Activated naive CD4-positive, alpha-beta T cell treated with anti-CD3 and anti-CD28 coated beads, Interleukin-2, amount 50 U/mL, for 72 hours (primary cell): ENCODE measurements at regions not wholly inside any gene's neighbourhood (a gene's known extent, or its start where the extent isn't known, plus 50 kb on each side); places are given as distances from the start of the nearest gene placed in this dataset.
"Not testable (repeated sequence)": the region's sequence is repeated elsewhere in the genome, so short reads cannot be mapped to it uniquely, and the experiment has no call there.

Experiments
- ATAC-seq, 2 donors: fragments of 150-1000 bp; cut with Tn5 transposase; 2 replicates each; pipeline ENCODE4 v1.10.0; 2021; ENCODE audit warnings: mild to moderate bottlenecking in 2 of 2, moderate library complexity in 2 of 2
- DNase-seq, 2 donors: peaks; one replicate each; pipeline ENCODE4 v3.0.0; 2021 to 2022; ENCODE audit warnings: low spot score in 2 of 2
- H3K27ac Mint-ChIP-seq, 2 donors: one replicate each; pipeline ENCODE4 v1.8.0; 2022; ENCODE audit warnings: mild to moderate bottlenecking in 2 of 2, mixed read lengths in 2 of 2
- H3K36me3 Mint-ChIP-seq, 2 donors: one replicate each; pipeline ENCODE4 v1.8.0; 2022; ENCODE audit warnings: mixed read lengths in 2 of 2
- H3K9me3 Mint-ChIP-seq, 2 donors: one replicate each; pipeline ENCODE4 v1.8.0; 2022; ENCODE audit warnings: mixed read lengths in 2 of 2

DNA sequence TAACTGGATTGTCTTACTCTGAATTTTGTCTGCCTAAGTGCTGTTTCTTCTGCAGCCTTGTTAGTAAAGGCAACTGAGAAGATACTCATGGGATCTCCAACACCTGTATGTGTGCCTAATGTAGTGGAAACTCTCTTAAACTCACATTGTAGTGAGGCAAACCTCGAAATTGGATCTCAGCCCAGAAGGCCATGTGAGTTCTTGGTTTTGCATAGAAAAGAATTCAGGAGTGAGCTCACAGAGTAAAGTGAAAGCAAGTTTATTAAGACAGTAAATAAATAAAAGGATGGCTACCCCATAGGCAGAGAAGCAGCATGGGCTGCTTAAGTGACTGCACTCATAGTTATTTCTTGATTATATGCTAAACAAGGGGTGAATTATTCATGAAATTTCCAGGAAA, 1344.7 kb downstream of the NCAM2 start:
- DNase-seq (no peak), ATAC-seq (no peak)
- peaks cover 14 to 25% of the 10 kb centered on the region in 2 donors for H3K9me3 Mint-ChIP-seq
- no peak overlapping the region for H3K27ac Mint-ChIP-seq
- H3K36me3 Mint-ChIP-seq: peaks cover 0 to 17% of the 10 kb centered on the region in 2 donors

DNA sequence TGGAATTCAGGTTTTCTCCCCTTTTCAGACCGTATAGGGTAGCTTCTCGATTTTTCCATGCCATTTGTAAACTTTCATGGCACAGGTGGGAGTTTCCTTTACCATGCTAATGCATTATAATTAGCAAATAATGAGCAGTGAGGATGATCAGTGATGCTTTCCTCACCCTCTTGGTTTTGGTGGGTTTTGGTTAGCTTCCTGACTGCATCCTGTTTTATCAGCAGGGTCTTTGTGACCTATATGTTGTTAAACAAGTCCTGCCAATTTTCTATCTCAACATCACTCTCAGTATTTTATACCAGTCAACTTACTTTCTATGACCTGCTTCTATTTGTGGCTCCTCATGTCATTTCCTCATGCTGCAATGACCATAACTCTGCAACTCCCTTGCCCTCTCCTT, 1345.1 kb downstream of the NCAM2 start:
- Mint-ChIP-seq H3K36me3 (peaks cover 0 to 17% of the 10 kb centered on the region in 2 donors), H3K9me3 (peaks cover 14 to 25% of the 10 kb centered on the region in 2 donors), H3K27ac (no peak overlapping the region)
- DNase-seq (no peak), ATAC-seq (no peak)

DNA sequence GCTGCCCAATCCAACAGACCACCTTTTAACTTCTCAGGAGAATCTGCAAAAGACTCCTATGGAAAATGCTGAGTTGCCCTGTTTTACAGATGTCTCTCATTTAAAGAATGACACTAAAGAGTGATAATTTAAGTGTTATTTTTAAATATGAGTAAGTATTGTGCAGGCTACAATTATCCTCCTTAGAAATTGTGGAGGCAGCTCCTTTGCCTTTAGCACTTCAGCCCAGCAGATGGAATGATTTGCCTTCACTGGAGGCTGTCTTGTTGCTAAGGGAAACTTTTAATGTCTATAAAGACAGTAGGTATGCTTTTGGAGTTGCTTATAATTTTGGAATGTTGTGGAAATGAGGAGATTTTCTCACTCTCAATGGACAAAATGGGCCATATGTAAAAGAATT, 1345.5 kb downstream of the NCAM2 start:
- Mint-ChIP-seq H3K36me3 (peaks cover 0 to 17% of the 10 kb centered on the region in 2 donors), H3K27ac (no peak overlapping the region), H3K9me3 (peaks cover 14 to 22% of the 10 kb centered on the region in 2 donors)
- DNase-seq (no peak), ATAC-seq (no peak)

DNA sequence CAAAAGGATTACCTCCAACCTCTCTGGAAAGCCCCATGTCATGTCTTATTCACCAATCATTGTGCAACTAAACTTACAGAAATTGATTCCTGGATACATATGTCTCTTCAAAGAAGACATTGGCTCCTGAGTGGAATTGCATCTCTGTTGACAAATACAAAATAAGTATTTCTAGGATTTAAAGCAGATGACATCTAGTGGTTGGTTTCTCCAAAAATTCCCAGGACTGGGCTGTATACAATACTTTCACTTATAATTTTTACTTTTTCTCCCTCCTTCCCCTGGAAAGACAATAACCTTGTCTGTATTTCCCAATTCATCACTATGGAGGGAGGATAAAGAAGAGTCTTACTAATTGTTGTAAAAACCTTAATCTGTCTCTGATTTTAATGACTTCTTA, 1347.4 kb downstream of the NCAM2 start:
- no peak for ATAC-seq
- H3K36me3 Mint-ChIP-seq: peaks cover 0 to 7% of the 10 kb centered on the region in 2 donors

DNA sequence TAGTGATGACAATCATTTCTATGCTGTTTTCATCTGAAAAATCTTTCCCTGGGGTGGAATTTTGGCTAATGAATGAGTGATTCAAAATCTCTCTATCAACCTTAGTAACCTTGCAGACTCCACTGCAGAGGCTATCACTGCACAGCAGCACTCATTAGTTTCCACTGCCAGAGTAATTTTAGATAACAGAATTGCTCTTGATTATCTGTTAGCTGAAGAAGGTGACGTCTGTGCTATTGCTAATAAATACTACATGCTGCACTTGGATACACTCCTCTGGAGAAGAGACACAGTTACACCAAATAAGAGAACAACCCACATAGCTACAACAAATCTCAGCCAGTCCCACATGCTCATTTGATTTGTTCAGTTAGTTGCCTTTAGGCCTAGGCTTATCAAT, 1348.4 kb downstream of the NCAM2 start:
- H3K36me3 Mint-ChIP-seq: no peaks in the 10 kb centered on the region
- H3K9me3 Mint-ChIP-seq: peaks cover 0 to 2% of the 10 kb centered on the region in 2 donors
- DNase-seq (no peak), ATAC-seq (no peak)
- no peak overlapping the region for H3K27ac Mint-ChIP-seq

More for the DNA sequence above, 1347.4 kb downstream of the NCAM2 start:
- Mint-ChIP-seq H3K9me3 (peaks cover 6 to 7% of the 10 kb centered on the region in 2 donors), H3K27ac (no peak overlapping the region)
- DNase-seq: no peak

DNA sequence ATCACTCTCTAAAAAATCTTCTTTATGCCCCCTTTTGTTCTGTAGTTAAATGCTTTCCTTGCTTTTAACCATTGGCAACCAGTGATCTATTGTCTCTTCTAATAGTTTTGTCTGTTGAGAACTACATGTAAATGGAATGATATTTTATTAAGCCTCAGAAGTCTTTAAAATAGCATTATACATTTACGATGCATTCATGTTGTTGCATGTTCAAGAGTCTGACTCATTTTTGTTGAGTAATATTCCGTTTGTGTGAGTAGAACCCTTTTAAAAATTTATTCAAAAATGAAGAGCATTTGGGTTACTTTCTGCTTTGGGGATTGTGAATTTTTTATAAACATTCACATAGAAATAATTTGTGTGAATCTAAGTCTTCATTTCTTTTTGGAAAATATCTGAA, 1352.9 kb downstream of the NCAM2 start:
- H3K27ac Mint-ChIP-seq: no peak overlapping the region
- no peaks in the 10 kb centered on the region for H3K36me3 Mint-ChIP-seq
- ATAC-seq (no peak), DNase-seq (no peak)
- no peaks in the 10 kb centered on the region for H3K9me3 Mint-ChIP-seq

DNA sequence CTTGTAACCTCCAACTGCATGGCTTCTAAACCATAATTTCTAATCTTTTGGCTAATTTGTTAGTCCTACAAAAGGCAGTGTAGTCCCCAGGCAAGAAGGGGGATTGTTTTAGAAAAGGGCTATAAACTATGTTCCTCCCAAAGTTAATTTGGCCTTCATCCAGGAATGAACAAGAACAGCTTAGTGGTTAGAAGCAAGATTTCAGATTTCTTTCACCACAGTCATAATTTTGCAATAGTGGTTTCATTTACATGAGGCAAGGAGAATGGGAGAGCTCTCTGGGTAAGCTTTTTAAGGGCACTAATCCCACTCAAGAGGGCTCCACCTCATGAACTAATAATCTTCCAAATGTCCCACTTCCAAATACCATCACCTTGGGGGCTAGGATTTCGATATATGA, 1353.9 kb downstream of the NCAM2 start:
- no peak for ATAC-seq
- Mint-ChIP-seq H3K9me3 (no peaks in the 10 kb centered on the region), H3K36me3 (no peaks in the 10 kb centered on the region), H3K27ac (no peak overlapping the region)
- no peak for DNase-seq

DNA sequence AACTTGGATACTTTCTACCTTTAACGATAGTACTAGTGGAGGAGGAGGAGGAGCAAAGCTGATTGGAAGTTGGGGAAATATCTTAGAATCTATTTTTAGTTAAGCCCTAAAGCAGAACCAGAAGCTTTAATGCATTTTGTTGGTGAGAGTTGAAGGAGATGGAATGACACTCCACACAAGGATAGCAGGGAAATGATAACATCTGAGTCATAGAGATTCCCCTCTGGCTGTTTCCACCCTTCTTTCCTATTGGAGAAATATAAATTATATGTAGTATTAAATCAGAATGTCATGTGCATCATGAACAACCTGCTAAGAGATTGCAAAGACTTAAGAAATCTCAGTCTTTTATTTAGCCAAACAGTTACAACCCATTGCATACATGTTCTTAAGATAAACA, 1357.7 kb downstream of the NCAM2 start:
- Mint-ChIP-seq H3K9me3 (no peaks in the 10 kb centered on the region), H3K27ac (no peak overlapping the region), H3K36me3 (no peaks in the 10 kb centered on the region)
- no peak for DNase-seq
- no peak for ATAC-seq

DNA sequence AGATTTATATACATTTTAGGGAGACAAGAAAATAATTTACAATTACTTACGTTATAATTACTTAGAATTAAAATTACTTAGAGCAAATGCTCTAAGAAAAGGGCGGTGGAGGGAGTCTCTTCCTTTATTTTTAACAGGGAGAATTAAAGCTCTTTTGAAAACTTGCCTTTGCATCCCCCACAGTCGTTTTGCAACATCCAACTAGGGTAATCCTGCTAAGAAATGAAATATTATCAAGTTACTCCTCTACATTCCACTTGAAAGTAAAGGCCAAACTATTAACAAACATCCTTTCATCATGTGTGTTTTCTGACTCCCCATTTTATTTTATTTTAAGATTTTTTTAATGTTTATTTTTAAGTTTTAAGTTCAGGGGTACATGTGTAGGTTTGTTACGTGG, 1358.5 kb downstream of the NCAM2 start:
- Mint-ChIP-seq H3K27ac (no peak overlapping the region), H3K36me3 (no peaks in the 10 kb centered on the region), H3K9me3 (no peaks in the 10 kb centered on the region)
- no peak for DNase-seq
- ATAC-seq: no peak

DNA sequence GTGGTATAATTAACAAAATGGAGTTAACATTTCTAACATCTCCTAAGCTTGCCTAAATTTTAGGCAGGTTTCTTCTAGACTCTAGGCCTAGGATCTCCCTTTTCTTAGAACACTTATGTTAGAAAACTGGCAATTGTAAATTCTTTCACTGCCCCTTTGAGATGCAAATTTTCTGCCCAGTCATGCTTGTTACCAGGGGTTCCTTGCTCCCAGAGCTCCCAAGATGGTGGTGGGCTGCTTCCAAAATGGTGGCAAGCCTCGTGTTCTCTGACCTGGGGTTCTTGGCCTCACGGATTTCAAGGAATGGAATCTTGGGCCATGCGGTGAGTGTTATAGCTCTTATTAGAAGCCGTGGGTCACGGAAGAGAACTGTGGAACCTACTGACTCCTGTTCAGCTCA, 1361.4 kb downstream of the NCAM2 start:
- not testable (repeated sequence) for ATAC-seq

DNA sequence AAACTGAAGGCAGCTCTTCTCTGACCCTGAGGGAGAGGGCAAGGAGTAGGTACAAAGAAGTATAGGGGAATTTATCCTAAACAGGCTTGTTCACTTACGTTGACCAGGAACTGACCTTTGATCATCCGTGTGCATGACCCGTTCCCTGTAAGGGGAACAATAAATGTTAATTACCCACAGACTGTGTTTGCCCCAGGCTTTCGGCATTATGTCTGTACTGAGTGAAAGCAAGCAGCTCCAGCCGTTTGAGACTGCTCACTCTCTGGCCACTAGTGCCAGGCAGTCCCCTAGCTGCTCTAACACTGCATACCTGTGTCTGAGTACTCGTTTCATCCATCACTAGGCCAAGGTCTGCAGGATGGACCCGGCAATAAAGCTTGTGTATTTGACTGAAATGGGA, 1365.3 kb downstream of the NCAM2 start:
- H3K9me3 Mint-ChIP-seq: no peaks in the 10 kb centered on the region

More for the DNA sequence above, 1361.4 kb downstream of the NCAM2 start:
- H3K27ac Mint-ChIP-seq, H3K36me3 Mint-ChIP-seq, H3K9me3 Mint-ChIP-seq, DNase-seq: not testable (repeated sequence)

DNA sequence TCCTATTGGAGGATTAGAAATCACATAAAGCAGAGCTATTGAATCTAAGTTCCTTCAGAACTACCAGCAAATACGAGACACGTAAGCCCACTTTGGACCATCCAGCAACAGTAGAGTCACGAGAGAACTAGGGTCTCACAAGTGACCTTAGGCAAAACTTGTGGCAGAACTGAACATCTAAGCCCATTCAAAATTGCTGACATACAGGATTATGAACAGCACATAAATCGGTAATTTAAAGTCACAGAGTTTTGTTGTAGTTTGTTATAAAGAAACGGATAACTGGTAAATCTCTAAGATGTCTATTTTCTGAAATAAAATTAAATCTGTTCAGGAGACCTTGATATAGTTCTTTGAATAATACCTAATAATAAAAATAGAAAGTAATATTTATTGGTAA, 1366.0 kb downstream of the NCAM2 start:
- Mint-ChIP-seq H3K9me3 (no peaks in the 10 kb centered on the region), H3K27ac (no peak overlapping the region), H3K36me3 (no peaks in the 10 kb centered on the region)
- no peak for DNase-seq
- ATAC-seq: no peak

More for the DNA sequence above, 1365.3 kb downstream of the NCAM2 start:
- Mint-ChIP-seq H3K27ac (no peak overlapping the region), H3K36me3 (no peaks in the 10 kb centered on the region)
- DNase-seq (no peak), ATAC-seq (no peak)

DNA sequence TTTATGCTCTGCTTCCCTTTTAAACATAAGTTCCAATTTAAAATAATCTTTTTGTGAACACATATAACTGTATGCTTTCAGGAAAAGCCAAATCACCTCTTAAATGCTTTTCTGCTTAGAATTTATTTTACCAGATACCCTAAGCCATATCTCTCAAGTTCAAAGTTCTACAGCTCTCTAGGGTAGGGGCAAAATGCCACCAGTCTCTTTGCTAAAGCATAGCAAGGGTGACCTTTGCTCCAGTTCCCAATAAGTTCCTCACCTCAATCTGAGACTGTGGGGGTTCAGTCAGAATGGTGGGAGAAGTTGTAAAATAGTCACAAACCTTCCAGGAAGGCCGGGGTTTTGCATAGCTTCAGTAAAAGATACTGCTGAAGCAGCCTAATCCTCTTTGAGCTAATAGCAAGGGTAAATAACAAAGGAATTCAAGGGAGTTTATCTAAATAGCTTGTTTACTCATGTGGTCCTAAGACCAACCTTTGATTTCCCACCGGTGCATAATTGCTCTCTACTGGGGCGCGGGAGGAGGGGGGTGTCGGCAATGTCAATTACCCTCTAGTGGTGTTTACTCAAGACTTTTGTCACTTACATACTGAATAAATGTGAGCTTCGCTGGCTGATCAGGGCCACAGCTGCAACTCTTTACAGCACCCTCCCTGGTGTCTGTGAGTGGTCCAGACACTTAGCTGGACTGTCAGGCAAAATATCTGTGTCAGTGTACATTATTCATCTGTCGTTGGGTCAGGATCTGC, 1376.2 kb downstream of the NCAM2 start:
- no peak for ATAC-seq
- H3K36me3 Mint-ChIP-seq: no peaks in the 10 kb centered on the region
- H3K9me3 Mint-ChIP-seq: peaks cover 0 to 6% of the 10 kb centered on the region in 2 donors
- DNase-seq: no peak
- no peak overlapping the region for H3K27ac Mint-ChIP-seq

DNA sequence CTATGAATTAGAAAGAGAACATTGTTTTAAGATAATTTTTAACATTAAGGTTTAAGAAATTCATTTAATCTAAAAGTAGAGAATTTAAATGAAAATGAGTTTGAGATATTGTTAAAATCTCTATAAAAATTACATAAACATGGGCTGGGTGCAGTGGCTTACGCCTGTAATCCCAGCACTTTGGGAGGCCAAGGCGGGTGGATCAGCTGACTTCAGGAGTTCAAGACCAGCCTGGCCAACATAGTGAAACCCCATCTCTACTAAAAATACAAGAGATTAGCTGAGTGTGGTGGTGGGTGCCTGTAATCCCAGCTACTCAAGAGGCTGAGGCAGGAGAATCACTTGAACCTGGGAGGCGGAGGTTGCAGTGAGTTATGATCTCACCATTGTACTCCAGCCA, 1379.6 kb downstream of the NCAM2 start:
- H3K36me3 Mint-ChIP-seq, H3K9me3 Mint-ChIP-seq, H3K27ac Mint-ChIP-seq, DNase-seq, ATAC-seq: not testable (repeated sequence)

DNA sequence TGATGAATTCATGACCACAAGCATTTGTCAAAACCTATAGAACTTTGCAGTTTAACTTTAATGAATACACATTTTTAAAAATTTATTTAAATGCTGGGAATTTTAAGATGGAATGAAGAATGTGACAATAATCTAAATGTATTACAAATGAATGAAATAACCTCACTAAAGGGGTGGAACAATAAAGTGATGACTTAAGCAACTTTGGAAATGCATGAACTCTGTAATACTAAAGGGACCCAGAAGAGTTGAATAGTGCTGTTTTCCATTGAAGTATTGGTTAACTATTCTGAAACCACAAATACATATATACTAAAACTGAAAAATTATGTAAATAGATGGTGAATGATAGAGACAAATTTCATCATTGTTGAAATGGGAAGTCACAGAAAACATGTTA, 1395.1 kb downstream of the NCAM2 start:
- H3K27ac Mint-ChIP-seq: no peak overlapping the region
- no peaks in the 10 kb centered on the region for H3K9me3 Mint-ChIP-seq
- DNase-seq (no peak), ATAC-seq (no peak)
- H3K36me3 Mint-ChIP-seq: no peaks in the 10 kb centered on the region

DNA sequence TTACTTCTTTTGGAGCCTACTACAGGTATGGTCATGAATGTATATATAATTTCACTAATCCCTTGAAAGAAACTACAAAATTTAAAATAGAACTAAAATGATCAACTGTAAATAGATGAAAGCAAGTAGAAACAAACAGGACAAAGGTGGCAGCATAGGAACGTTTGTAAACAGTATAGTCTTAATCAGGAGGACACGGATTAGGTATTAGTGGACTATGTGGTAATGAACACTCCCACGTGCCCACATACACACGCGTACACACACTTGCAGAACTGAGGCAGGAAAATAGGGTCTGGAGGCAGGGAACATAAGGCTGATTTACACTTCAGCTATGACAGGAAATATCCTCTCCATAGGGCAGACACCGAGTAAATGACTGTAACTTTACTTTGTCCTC, 1397.8 kb downstream of the NCAM2 start:
- no peak overlapping the region for H3K27ac Mint-ChIP-seq
- no peak for DNase-seq
- no peak for ATAC-seq
- H3K36me3 Mint-ChIP-seq: no peaks in the 10 kb centered on the region
- H3K9me3 Mint-ChIP-seq: no peaks in the 10 kb centered on the region

DNA sequence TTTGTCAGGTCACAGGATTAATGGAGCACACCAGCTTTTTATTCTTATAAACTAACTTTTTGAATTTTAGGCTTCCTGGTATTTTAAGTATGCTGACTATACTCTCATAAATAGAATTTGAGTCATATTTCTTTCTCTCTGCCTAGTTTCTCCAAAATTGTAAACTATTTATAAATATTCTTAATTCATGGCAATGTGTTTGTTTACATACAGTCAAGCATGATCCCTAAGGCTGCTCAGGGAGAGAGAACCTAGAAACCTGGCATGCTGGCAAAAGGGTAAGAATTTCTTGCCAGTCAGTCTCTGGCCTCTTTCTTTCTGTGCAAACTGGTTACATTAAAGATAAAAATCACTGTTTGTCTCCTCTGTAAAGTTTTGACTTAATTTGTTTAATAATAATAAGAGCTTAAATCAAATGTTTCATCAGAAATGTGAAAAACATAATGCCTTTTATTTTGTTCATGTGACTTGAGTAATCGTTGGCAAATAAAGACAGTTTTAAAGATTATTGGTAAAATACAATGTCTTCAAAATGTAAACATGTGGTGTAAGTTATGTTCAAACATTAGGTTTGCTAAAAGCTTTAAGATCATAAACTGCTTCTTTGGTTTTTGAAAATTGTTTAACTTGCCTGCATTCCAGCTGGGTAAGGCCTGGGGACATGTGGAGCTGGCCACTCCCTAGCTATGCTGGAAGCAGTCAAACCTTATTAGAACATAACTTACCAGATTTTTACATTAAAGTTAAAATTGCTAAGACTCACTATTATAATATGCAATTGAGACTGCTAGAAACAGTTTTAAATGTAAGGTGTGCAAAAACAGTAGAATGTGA, 1401.7 kb downstream of the NCAM2 start:
- Mint-ChIP-seq H3K27ac (no peak overlapping the region), H3K36me3 (no peaks in the 10 kb centered on the region), H3K9me3 (no peaks in the 10 kb centered on the region)
- ATAC-seq: no peak
- DNase-seq: no peak

DNA sequence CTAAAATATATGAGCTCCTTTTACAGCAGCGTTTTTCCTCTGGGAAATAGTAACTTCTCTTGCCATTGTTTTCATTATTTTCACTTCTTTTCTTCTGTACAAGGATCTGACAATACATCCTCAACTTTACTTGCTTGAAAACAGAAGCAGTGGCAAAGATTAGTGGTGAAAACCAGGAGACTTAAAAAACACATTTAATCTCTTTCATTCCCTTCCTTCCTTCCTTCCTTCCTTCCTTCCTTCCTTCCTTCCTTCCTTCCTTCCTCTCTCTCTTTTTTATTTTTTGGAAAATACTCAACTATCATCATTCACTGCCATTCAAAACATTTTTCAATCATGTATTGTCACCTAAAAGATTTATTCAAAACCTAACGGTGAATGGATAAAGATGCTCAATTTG, 1411.4 kb downstream of the NCAM2 start:
- Mint-ChIP-seq H3K27ac (no peak overlapping the region), H3K36me3 (no peaks in the 10 kb centered on the region), H3K9me3 (no peaks in the 10 kb centered on the region)
- DNase-seq (no peak), ATAC-seq (no peak)
